Stimulated activated CD8-positive, alpha-beta memory T cell treated with anti-CD3 and anti-CD28 coated beads, Interleukin-15, amount 100 ng/mL, for 4 hours (primary cell): ENCODE measurements at regions not wholly inside any gene's neighbourhood (a gene's known extent, or its start where the extent isn't known, plus 50 kb on each side); places are given as distances from the start of the nearest gene placed in this dataset.

ENCODE experiments used
- DNase-seq, 2 donors: peaks; one replicate each; pipeline ENCODE4 v3.0.0-alpha.2; 2020; ENCODE audit warnings: low read depth in 2 of 2

DNA sequence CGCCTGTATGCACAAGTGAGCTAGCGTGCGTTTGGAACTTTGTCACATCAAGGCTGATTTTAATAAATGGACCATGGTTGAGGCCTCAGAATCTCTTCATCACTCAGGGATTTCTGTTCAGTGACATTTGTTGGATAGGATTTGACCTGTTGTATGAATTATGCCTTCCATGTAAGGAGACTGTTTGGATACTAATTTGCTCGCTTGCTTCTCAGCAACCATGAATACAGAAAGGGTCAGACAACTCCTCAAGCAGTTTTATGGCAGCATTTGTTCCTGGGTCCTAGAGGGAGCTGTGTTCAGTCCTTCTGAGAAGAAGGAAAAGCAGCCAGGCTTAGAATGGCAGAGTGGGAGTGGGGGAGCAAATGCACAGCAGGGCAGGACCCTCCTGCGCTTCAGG, 269.7 kb upstream of the LCORL start:
- no peak for DNase-seq

DNA sequence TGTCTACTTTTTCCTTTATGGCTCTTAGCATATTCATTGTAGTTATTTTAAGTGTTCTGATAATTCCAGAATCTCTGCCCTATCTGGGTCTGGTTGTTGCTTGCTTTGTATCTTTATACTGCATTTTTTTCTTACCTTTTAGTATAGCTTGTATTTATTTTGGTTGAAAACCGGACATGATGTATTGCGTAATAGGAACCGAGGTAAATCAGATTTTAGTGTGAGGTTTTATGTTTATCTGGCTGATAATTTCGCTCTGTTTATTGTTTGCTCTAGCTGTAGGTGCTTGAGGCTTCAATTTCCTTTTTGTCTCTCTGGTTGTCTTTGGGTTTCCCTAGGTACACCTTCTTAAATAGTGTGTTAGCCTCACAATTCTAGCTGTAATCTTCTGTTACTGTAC, 263.8 kb upstream of the LCORL start:
- DNase-seq: no peak

DNA sequence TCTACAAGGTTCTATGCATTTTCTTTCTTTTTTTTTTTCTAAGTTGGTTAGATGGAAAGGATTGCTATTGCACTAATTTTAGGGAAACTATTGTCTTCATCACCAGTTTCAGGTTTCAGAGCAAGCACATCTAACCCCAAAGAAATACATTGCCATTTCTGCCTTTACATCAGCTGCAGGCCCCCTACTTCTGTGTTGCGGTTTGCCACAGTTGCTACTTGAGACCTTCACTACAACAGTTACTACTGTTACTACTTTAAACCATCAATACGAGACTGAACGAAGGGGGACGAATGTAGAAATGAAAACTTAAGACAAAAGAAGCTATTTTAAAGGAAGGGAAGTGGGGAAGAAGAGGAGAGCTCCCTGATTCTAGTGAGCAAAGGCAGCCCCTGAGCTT, 256.7 kb upstream of the LCORL start:
- no peak for DNase-seq

DNA sequence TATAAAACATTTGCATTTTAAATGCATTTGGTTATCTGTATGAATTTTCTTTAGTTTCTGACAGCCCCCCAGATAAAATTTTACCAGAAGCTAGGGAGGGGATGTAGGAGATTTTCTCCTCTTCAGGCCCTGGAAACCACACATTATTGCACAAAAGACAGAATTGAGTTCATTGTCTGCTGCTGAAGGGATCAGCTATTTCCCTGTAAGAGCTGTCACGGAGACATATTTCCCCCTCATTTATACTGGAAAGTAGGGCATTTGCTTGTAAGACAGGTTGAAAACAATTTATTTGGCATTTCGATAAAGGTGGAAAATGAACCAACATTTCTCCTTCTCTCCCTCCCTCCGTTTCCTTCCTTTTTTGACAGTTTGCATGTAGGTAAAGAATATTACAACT, 241.3 kb upstream of the LCORL start:
- DNase-seq: no peak

DNA sequence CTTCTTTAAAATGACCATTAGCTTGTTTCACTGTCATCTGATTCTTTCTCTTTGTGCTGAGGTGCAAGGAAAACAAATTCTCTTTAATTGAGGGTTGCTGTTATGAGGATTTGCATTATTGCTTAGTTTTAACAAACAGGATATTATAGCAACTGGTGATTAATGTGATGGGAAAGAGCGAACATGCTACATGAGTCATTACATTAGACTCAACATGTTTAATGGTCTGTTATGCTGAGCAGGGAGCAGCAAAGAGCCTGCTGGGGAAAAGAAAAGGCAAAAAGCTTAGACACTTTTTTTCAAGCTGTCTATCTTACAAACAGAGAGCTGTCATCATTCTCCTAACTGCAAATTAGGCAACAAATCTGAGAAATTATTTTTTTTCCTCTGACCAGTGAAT, 230.5 kb upstream of the LCORL start:
- no peak for DNase-seq

DNA sequence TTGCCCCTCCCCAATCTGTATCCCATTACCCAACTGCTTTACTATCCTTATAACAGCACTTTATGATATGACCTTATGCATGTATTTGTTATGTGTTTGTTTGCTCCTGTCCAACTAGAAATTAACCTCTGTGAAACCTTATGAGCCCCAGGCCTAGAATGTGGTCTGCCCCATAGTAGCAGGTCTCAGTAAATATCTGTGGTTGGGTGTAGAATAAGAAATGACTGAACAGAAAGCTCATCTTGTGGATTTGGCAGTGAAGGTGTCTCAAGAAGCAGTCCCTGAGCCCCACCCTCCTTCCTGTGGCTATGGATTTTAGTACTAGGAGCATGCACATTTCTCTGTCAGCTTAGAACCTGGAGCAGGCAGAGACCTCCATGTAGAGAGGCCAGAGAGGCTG, 229.0 kb upstream of the LCORL start:
- no peak for DNase-seq

DNA sequence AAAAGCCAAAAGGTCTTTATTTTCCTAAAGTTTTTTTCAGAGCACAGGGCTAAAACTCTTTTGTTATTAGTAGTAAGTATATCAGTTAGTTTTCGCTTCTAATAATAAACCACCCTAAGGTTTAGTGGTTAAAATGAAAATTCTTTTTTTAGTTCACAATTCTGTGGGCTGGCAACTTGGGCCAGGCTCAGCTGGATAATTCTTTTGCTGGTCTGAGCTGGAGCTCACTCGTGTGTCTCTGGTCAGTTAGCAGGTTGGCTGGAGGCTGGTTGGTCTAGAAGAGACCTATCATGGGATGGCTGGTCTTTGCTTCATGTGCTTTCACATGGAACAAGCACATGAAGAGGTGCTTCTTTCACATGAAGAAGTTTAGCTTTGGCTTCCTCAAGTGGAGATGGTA, 227.1 kb upstream of the LCORL start:
- no peak for DNase-seq

DNA sequence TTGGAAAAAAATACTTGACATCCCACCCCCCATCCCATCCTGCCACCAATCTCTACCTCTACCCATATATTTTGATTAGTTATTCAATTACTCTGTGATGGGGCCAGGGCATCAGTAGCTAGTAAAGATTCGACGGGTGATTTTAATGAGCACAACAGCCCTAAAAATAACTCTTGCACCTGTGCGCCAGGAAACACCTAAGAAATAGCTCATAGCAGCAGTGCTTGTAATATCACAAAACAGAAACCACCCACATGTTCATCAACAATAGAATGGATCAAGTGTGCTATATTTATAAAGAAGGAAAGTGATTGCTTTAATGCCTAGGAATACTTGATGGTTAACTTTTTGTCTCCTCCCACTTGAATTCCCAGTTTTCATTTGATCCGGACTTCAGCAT, 225.6 kb upstream of the LCORL start:
- DNase-seq: no peak

DNA sequence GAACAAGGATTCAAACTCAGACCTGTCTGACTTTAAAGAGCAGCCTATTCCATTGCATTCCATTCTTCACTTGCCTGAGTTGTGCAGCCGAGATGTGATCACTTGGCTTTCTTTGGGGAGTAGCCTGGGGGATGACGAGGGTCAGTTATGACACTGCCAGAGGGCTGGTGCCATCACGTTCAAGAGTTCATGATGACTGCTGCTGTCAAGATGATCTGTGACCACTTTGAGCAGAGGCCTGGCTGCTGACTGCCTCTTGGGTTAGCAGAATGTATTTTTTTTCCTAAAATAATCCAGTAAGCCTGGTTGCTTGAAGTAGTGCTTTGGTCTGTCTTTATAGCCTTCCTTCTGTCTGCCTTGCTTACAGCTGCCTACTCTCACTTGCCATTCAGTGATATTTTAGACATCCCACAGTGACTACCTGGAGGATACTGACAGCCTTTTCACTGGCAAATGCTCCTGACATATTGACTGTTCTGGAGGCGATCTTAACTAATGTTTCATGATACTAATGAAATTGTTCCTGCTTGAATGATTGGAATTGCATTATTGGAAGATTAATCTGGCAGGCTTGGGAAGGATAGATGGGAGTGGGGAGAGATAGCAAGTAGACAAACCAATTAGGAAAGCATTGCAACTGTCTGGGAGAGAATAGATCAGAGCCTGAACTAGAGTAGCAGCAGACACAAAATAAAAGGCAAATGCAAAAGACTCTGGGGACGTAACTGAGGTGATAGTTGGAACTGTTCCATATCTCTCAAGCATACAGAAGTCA, 221.6 kb upstream of the LCORL start:
- no peak for DNase-seq

DNA sequence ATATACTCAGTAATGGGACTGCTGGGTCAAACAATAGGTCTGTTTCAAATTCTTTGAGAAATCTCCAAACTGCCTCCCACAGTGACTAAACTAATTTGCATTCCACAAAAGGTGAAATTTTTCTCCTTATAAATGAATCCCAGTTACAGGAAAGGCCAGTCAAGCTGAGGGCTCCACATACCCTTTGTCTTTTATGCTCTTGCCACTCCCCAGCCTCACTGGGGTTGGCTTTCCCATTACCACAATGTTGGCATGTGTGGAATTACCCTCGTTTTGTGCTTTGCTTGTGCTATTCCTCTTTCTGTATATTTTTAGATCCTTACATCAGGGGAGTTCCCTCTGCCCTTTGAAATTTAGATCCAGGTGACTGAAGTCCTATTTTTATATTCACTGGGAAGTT, 220.2 kb upstream of the LCORL start:
- no peak for DNase-seq

DNA sequence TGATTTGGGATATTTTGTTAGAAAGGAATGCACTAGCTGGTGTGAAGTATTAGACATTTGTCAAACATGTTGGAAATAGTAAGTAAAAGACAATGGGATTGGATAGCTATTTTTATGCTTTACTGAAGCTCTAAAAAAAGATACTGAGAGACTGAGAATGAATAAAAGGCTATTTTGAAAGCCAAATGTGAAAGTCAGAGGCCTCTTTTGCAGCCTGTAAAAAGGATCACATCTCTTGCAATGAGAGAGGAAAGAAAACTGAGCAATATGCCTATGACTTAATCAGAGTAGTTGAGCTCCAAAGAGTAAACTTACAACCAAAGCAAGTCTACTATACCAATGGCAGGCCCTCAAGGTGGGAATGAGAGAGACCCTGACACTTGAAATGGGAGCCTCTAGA, 212.6 kb upstream of the LCORL start:
- no peak for DNase-seq

DNA sequence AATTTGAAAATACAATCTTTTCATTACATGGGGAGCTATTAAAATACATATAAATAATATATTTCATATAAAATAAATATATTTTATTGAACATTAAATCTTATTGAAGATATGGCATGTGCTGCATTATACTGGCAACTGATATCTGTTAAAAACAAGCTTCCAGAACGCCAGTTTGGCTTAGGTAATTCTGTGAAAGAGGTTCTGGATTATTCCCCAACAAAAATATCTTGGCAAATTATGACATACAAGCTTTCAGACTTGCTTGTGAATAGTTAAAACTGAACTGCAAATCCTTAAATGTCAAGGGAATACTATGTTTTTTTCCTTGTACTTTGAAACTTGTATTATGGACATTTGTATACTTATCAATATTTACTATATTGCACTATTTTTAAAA, 210.2 kb upstream of the LCORL start:
- DNase-seq: no peak

DNA sequence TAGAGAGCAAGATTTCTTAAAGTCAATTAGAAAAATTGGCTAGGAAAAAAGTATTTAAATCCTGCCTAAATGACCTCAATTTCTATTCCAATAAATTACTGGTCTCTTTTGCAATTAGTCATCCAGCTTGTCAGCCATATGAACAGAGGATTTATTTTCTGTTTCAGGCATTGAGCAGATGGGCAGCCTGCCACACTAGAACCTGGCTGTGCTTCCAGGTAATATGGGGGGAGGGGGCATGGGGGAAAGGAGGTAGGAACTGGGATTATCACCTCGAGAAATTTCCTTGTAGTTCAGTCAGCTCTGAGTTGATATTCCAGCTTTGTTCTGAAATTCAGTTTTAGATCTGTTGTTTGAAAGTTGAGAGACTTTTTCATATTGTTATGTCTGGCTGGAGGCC, 206.3 kb upstream of the LCORL start:
- DNase-seq: no peak

DNA sequence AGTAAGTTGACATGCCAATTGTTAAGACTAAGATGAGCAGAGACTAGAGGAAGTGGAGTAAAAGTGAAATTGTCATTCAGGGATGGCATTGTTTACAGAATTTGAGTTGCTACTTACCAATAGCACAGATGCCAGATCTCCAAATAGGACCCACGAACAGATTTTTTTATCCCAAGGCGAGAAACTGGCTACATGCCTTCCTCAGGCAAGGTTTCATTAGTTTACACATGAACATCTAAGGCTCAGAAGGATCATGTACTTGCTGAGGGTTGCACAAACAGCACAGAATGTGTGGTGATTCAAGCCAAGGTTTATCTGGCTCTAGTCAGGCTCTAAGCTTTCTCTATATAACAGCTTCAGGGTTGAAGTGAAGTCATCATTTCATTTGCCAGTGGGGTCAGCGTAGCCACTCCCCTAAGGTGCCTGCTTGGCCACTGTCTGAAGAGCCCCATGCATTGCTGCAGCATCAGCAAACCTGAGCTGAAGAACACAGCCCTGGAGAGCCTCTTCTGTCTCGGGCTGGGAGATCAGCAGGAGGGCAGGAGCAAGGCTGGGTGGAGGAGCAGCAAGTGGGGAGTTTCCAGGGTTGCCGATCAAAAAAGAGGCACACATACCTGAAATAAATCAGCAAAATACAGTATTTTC, 193.0 kb upstream of the LCORL start:
- no peak for DNase-seq

DNA sequence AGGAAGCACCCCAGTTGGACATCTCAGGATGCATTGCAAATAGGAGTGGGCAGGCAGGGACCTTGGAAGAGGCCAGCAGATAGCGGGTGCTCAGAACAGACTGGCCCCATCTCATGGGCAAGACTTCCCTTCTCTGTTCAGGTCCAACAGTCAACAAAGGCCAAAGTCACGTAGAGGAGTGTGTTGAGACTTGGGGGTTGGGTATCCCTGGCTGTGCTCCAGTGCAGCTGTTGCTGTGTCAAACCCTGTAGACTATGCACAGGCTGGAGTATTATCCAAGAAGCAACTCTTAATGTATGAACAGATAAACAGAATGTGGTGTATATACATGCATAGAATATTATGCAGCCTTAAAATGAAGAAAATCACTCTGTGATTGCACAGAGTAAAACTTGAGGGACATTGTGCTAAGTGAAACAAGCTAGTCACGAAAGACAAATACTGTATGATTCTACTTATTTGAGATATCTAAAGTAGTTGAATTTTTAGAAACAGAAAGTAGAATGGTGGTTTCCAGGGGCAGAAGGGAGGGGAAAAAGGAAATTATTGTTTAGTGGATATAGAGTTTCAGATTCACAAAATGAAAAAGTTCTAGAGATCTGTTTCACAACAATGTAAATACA, 192.1 kb upstream of the LCORL start:
- DNase-seq: no peak

DNA sequence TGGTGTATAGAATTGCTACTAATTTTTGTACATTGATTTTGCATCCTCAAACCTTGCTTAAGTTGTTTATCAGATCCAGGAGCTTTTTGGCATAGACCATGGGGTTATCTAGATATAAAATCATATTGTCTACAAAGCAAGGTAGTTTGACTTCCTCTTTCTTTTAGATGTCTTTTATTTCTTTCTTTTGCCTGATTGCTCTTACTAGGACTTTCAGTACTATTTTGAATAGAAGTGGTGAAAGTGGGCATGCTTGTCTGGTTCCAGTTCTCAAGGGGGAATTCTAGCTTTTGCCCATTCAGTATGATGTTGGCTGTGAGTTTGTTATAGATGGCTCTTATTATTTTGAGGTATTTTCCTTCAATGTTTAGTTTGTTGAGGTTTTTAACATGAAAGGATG, 187.9 kb upstream of the LCORL start:
- no peak for DNase-seq

DNA sequence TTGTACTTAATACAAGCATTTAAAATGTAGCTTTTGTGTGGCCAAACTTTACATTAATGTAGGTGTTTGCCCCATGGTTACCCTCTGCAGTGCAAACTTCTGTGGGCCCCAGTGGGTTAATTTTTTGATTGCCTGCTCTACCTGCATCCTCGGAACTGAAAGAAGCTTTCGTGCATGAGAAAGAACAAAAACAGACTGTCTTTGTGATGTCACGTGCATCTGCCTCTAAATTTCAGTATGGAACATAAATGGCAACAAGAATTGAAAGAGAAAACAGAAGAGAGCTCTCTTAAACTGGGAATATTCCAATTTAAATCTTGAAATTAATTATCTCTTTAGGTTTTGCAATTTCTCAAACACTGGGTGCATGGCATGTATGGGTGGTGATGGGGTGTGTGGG, 182.4 kb upstream of the LCORL start:
- DNase-seq: no peak

DNA sequence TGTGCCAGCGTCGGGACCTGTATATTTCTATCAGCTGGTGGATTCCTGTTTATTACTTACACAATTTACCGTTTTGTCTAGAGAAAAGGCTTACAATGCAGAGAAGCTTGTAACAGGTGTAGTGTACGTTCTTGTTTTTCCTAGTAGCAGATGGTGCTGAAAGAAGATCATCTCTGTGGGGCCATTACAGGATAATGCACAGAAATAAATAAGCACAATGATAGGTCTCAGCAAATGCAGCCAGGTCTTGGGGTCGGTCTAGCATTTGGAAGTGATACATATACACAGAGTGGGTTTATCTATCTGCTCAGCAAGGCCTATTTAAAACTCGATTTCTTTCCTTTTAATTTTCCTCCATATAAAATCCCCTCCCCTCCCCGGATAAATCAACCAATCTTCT, 180.9 kb upstream of the LCORL start:
- DNase-seq: no peak

DNA sequence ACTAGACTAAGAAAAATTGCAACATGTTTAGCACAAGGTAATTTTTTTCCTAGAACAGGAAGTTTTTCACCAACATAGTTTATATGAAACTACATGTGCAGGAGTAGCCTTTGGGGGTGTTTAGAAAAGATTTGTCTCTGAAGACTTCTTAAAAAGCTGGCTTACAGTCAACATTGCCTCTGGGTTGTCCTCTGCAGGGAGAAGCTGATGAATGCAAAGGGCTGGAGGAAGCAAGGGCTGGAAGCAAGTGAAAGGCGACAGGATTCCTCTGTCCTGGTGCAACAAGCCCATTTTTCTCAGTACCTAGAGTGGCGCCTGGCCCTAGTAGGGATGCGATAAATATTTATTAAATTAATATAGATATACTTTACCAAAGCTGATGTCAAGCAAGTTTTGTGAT, 180.3 kb upstream of the LCORL start:
- DNase-seq: no peak

DNA sequence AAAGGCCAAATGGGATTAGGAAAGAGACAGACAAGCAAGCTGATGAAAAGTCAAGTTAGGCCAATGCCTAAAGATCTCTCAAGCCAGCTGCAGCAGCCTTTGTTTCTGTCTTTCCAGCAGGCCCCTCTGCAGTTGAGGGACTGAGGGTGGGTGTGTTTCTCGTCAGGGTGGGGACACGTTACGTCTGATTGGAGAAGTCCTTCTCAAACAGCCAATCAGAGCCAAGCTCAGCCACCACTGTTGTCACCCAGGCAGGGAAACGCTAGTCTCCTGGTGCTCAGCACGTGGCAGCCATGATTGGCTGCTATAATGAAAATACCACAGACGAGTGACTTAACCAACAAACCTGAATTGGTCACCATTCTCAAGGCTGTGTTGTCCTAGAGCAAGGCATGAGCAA, 177.1 kb upstream of the LCORL start:
- no peak for DNase-seq

DNA sequence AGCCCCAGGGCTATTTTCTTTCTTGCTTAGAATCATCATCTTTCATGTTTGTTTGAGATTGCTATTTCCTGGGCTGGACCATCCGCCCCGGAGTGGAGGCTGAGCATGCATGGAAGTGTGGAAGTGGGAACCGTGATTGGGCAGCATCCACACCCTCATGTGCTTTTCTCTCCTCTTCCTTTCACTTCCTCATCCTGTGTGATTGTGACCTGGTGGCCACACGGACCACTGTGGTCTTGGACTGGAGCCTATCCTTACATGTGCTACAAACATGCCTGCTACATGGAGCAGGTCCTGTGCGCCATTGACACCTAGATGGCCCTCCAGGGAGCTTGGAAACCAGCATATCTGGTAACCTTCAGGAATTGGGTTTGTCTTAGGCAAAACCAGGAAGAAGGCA, 175.9 kb upstream of the LCORL start:
- DNase-seq: no peak

DNA sequence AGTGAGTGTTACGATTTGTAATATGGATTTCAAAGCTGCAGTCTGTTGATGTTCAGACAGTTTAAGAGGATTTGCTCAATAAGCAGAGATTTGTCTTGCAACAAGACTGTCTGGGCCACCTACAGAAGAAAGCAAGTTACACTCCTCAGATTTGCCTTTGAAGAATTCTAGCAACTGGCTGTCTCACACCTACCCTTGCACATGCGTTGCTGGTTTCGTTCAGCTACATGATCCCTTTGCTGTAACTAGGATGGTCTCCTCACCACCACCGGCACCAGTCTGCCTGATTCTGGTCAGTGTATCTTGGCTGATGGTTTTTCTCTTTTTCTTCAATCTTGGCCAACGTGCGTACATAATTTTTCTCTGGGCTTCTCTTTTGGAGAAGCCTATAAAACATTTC, 172.7 kb upstream of the LCORL start:
- no peak for DNase-seq

DNA sequence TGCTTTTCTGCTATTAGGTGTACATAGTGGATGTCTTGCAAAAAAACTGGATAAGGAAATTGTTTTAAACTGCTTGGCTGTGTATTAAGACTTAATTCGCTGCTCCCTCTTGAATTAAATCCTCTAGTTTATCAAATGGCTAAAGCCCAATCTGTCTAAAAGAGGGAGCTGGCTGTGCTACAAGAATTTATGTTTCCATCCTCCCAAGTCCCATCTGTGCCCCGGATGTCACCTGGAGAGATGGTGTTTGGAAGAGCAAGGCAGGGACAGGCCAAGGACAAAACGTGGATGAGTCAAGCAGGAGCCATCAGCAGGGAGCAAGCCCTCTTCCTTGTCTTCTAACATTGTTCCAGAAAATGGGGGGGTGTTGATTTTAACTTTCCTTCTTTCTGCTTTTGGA, 171.3 kb upstream of the LCORL start:
- no peak for DNase-seq
